ENCODE measurements at regions not wholly inside any gene's neighbourhood (a gene's known extent, or its start where the extent isn't known, plus 50 kb on each side); places are given as distances from the start of the nearest gene placed in this dataset.

DNA sequence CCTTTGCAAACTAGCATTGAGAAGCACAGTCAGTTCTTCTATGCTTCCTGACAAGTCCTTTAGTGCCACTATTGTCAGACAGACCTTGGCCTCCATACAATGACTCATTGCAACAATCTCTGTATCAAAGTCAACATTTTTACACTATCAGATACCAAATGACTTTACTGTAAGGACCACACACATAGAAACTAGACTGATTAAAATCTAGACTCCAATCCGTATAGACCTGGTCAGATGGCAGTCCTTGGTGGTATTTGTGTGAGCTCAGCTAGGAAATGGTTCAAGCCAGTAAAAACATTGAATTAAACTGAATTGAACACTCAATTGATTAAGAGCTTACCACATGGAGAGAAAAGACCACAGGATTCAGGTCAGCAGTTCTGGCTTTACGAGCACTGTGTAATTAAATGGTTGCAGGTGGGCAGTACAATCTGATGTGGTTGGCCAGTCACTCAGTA is 549.8 kb upstream of the LCORL start:
- TF ChIP-seq, protein P1, sequence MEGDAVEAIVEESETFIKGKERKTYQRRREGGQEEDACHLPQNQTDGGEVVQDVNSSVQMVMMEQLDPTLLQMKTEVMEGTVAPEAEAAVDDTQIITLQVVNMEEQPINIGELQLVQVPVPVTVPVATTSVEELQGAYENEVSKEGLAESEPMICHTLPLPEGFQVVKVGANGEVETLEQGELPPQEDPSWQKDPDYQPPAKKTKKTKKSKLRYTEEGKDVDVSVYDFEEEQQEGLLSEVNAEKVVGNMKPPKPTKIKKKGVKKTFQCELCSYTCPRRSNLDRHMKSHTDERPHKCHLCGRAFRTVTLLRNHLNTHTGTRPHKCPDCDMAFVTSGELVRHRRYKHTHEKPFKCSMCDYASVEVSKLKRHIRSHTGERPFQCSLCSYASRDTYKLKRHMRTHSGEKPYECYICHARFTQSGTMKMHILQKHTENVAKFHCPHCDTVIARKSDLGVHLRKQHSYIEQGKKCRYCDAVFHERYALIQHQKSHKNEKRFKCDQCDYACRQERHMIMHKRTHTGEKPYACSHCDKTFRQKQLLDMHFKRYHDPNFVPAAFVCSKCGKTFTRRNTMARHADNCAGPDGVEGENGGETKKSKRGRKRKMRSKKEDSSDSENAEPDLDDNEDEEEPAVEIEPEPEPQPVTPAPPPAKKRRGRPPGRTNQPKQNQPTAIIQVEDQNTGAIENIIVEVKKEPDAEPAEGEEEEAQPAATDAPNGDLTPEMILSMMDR (IDR thresholded peaks at IDR 0.05) = no peak
- no peak for TF ChIP-seq POLR2AphosphoS5 (IDR thresholded peaks at IDR 0.05)
